Chondrocyte (in vitro differentiated cells): ENCODE measurements at regions not wholly inside any gene's neighbourhood (a gene's known extent, or its start where the extent isn't known, plus 50 kb on each side); places are given as distances from the start of the nearest gene placed in this dataset.

Experiments used
- DNase-seq: peaks from one replicate; pipeline ENCODE4 v3.0.0; 2021; ENCODE audit warnings: mixed read lengths, low spot score
- H3K27ac Mint-ChIP-seq: one replicate; pipeline ENCODE4 v1.8.0; 2021; ENCODE audit warnings: mild to moderate bottlenecking, moderate library complexity, mixed read lengths; ENCODE audit not compliant: unreplicated experiment
- H3K27me3 Mint-ChIP-seq: 2 replicates; pipeline ENCODE4 v1.8.0; 2021; ENCODE audit warnings: low read depth, mixed read lengths
- H3K36me3 Mint-ChIP-seq: 2 replicates; pipeline ENCODE4 v1.8.0; 2021; ENCODE audit warnings: low read depth, mixed read lengths
- H3K4me1 Mint-ChIP-seq: 2 replicates; pipeline ENCODE4 v1.8.0; 2021; ENCODE audit warnings: low read depth, mild to moderate bottlenecking, mixed read lengths
- H3K4me3 Mint-ChIP-seq: one replicate; pipeline ENCODE4 v1.8.0; 2021; ENCODE audit warnings: mild to moderate bottlenecking, moderate library complexity, mixed read lengths; ENCODE audit not compliant: unreplicated experiment
- H3K9me3 Mint-ChIP-seq: 2 replicates; pipeline ENCODE4 v1.8.0; 2021; ENCODE audit warnings: low read depth, mixed read lengths
- CTCF ChIP-seq: fragments of 200-600 bp; sonication (generic); IDR thresholded peaks from 2 replicates; pipeline ENCODE4 v1.5.0; 2021; ENCODE audit warnings: antibody characterized with exemption, mild to moderate bottlenecking, moderate library complexity

GRCh38 chr2:235141411-235142128, 189.8 kb downstream of the SH3BP4 start:
- Mint-ChIP-seq H3K27me3 (peaks cover 10% of the 10 kb centered on the region), H3K4me3 (no peak overlapping the region), H3K4me1 (no peaks in the 10 kb centered on the region), H3K36me3 (no peaks in the 10 kb centered on the region), H3K27ac (no peak overlapping the region), H3K9me3 (no peaks in the 10 kb centered on the region)
- DNase-seq, result no peak
- no peak for TF ChIP-seq CTCF

GRCh38 chr2:235142601-235143000, 190.8 kb downstream of the SH3BP4 start:
- DNase-seq, result no peak
- no peak for TF ChIP-seq CTCF
- Mint-ChIP-seq H3K27ac (no peak overlapping the region), H3K27me3 (peaks cover 10% of the 10 kb centered on the region), H3K4me3 (no peak overlapping the region), H3K36me3 (no peaks in the 10 kb centered on the region), H3K4me1 (no peaks in the 10 kb centered on the region), H3K9me3 (no peaks in the 10 kb centered on the region)

- DNase-seq, result no peak
- Mint-ChIP-seq H3K36me3 (no peaks in the 10 kb centered on the region), H3K4me3 (no peak overlapping the region), H3K27me3 (peaks cover 10% of the 10 kb centered on the region), H3K9me3 (no peaks in the 10 kb centered on the region), H3K4me1 (no peaks in the 10 kb centered on the region), H3K27ac (no peak overlapping the region)
- no peak for TF ChIP-seq CTCF
Observed at GRCh38 chr2:235143789-235144188, 192.0 kb downstream of the SH3BP4 start.

- no peaks in the 10 kb centered on the region for H3K36me3 Mint-ChIP-seq
- H3K27me3 Mint-ChIP-seq, result peaks cover 10% of the 10 kb centered on the region
- no peaks in the 10 kb centered on the region for H3K4me1 Mint-ChIP-seq
- H3K9me3 Mint-ChIP-seq, result no peaks in the 10 kb centered on the region
- no peak for TF ChIP-seq CTCF
- no peak overlapping the region for H3K4me3 Mint-ChIP-seq
- DNase-seq, result no peak
- H3K27ac Mint-ChIP-seq, result no peak overlapping the region
Observed at GRCh38 chr2:235144291-235144690, 192.5 kb downstream of the SH3BP4 start.

GRCh38 chr2:235146206-235146605, 194.4 kb downstream of the SH3BP4 start:
- peaks cover 13% of the 10 kb centered on the region for H3K27me3 Mint-ChIP-seq
- H3K36me3 Mint-ChIP-seq, result no peaks in the 10 kb centered on the region
- H3K9me3 Mint-ChIP-seq, result no peaks in the 10 kb centered on the region

More at GRCh38 chr2:235146206-235146605, 194.4 kb downstream of the SH3BP4 start:
- TF ChIP-seq CTCF, result no peak
- Mint-ChIP-seq H3K27ac (no peak overlapping the region), H3K4me1 (no peaks in the 10 kb centered on the region), H3K4me3 (no peak overlapping the region)
- DNase-seq, result no peak
